ENCODE measurements at regions not wholly inside any gene's neighbourhood (a gene's known extent, or its start where the extent isn't known, plus 50 kb on each side); places are given as distances from the start of the nearest gene placed in this dataset.
"Not testable (repeated sequence)": the region's sequence is repeated elsewhere in the genome, so short reads cannot be mapped to it uniquely, and the experiment has no call there.

GRCh38 chr3:194937144-194937543 lies 251.5 kb downstream of the FAM43A start:
- no peak for FAIRE-seq
- no peak for DNase-seq (ENCODE audit: extremely low spot score, insufficient read length, low read depth)

- FAIRE-seq (no peak), DNase-seq (ENCODE audit: extremely low spot score, insufficient read length, low read depth) (no peak)
Observed at GRCh38 chr3:194937882-194938321, 252.2 kb downstream of the FAM43A start.

DNA sequence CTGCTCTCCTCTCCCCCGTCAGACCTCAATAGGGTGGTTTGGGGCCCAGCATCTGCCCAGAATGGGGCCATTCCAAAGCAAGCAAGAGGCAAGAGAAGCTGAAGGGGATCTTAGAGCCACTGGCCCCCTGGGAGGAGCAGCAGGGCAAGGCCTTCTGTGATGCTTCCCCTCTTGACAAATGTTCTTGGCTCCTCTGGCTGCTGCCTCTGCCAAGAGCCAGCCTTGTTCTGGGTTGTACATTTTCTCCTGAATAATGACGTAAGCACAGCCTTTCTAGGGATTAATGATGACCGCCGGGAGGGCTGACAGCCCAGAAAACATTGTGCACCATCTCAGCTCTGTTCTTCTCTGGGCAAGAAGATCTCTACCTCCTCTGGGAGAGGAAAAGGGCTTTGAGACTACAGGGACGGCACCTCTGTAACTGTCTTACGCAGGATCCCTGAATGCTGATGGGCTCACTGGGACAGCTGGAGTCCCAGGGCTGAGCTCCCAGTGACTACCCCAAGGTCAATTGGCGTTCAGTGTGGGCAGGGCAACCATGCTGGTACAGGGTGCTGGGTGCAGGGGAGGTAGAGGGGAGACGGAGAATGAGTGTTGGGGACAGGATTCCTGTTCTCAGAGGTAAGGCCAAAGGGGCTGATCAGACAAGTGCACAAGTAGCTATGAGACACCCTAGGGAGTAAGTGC lies 253.3 kb downstream of the FAM43A start:
- no peak for DNase-seq (ENCODE audit: extremely low spot score, insufficient read length, low read depth)
- FAIRE-seq: no peak

DNA sequence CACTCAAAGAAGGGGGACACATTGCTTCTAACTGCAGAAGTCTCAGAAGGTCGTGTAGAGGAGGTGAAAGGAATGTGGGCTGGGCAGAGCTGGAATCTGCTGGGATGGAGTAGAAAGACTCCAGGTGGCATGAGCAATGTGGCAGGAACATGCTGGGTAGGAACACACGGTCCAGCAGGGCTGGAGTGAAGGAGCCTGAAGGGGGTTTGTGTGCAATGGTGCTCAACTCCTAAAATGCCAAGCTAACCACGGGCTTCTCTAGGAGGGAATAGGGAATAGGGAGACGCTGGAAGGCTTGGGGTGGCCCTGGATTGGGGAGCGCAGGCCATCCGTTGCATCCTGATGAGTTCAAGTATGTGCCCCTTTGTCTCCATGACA lies 253.8 kb downstream of the FAM43A start:
- no peak for FAIRE-seq
- DNase-seq (ENCODE audit: extremely low spot score, insufficient read length, low read depth): no peak

DNA sequence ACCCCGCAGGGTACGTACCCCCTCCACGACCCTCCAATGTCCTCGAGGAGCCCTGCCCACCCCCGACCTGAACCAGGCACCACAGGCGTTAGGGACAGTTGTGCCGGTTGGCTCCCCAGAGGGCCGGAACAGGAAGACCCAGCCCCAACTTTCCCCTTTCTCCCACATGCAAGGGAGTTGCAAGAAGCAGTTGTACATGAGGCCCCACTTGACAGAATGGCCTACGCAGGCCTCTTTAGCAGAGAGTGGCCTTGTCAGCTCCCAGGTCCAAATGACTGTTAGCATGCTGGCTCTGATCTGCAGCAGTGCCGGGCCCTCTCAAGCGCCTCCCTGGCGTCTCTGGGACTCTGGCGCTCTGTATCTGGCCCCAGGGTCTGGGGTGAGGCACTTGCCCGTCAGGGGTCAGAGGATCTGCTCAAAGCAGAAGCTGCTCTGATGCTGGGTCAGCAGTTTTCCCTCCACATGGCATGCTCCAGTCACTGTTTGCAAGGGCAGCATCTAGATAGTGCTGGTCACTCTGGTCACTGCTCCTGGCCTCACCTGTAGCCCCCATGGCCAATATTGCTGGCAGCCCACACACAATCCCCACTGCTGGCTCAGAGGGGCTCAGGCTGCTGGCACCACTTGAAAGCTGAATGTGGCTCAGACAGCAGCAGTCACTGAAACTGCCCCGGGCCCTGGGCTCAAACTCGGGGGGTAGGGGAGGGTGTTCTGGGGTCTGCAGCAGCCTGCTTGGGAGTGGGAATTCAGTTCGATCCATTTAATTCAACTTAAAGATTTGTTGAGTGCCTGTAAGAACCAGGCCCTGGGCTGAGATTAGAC lies 254.5 kb downstream of the FAM43A start:
- FAIRE-seq (no peak), DNase-seq (ENCODE audit: extremely low spot score, insufficient read length, low read depth) (no peak)

GRCh38 chr3:194941360-194941955 lies 255.8 kb downstream of the FAM43A start:
- DNase-seq (ENCODE audit: extremely low spot score, insufficient read length, low read depth): no peak
- no peak for FAIRE-seq

GRCh38 chr3:194941956-194942511 lies 256.4 kb downstream of the FAM43A start:
- no peak for FAIRE-seq
- DNase-seq (ENCODE audit: extremely low spot score, insufficient read length, low read depth): no peak

DNA sequence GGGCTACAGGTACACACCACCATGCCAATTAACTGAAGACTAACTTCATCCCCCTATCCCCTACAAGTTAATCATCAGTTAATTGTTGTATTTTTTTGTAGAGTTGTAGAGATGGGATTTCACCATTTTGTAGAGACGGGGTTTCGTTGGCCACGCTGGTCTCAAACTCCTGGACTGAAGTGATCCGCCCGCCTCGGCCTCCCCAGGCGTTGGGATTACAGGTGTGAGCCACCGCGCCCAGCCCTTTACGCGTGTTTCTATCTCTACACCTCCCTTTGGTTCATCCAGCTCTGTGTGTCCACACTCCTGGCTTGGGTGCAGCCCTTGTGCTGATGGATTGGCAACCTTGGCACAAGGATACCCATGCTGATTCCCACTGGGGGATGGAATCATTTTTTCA lies 258.8 kb downstream of the FAM43A start:
- FAIRE-seq (no peak), DNase-seq (ENCODE audit: extremely low spot score, insufficient read length, low read depth) (no peak)

GRCh38 chr3:194945508-194945907 lies 259.8 kb downstream of the FAM43A start:
- DNase-seq (ENCODE audit: extremely low spot score, insufficient read length, low read depth) (no peak), FAIRE-seq (no peak)

DNA sequence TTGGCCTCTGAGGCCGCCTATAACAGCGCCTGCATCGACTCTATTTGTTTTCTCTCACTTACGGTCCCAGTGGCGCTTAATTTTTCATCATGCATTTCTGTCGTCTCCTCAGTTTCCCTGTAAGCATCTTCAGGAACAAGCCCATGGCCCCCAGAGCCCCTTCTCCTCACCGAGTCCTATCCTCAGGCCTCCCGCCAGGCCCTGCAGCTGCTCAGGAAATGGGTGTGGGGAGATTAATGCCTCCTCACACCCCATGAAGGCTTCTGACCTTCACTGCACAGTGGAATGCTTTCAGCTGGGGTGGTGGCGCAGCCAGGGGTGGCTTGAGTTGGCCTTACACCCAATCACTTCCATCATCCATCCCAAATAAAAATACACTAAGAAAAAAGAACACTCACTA lies 260.4 kb downstream of the FAM43A start:
- FAIRE-seq (no peak), DNase-seq (ENCODE audit: extremely low spot score, insufficient read length, low read depth) (no peak)

DNA sequence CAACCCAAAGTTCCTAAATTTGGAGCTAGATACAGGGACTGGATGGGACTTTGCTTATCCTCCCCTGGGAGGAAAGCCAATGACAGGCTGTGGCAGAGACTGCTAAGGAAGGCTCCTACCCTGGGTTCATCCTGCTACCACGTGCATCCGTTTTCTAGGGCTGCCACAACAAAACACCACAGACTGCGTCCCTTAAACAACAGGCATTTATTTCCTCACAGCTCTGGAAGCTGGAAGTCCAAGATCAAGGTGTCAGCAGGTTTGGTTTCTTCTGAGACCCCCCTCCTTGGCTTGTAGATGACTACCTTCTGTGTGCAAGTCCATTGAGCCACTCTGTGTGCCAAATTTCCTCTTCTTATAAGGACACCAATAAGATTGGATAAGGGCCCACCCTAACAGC lies 263.9 kb downstream of the FAM43A start:
- no peak for FAIRE-seq
- DNase-seq (ENCODE audit: extremely low spot score, insufficient read length, low read depth): no peak

GRCh38 chr3:194950906-194951628 lies 265.4 kb downstream of the FAM43A start:
- FAIRE-seq: no peak
- DNase-seq (ENCODE audit: extremely low spot score, insufficient read length, low read depth): no peak

DNA sequence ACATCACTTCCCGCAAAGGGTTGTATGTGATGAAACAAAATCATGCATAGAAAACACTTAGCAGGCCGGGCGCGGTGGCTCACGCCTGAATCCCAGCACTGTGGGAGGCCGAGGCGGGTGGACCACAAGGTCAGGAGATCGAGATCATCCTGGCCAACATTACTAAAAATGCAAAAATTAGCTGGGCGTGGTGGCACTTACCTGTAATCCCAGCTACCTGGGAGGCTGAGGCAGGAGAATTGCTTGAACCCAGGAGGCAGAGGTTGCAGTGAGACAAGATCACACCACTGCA lies 265.9 kb downstream of the FAM43A start:
- FAIRE-seq; DNase-seq (ENCODE audit: extremely low spot score, insufficient read length, low read depth): not testable (repeated sequence)

DNA sequence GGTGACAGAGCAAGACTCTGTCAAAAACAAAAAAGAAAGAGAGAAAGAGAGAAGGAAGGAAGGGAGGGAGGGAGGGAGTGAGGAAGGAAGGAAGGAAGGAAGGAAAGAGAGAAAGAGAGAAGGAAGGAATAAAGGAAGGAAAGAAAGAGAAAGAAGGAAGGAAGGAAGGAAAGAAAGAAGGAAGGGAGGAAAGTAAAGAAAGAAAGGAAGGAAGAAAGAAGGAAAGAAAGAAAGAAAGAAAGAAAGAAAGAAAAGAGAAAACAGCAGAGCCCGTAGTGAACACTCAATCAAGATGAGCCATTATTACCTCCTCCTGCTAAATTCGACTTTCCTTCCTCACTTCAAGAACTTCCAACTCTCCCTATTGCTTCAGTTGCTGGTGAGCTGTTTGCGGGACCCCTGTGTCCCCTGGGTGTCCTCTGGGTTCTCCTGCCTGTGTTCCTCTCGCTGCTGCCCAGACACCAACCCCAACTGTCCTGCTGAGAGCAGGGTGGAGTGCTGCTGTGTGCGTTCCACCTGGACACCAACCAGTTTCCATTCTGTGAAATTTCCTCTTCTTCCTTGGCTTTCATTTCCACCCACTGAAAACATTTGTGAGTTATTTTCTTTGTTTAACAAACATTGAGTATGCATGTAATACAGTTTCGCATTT lies 266.4 kb downstream of the FAM43A start:
- FAIRE-seq: no peak
- no peak for DNase-seq (ENCODE audit: extremely low spot score, insufficient read length, low read depth)

GRCh38 chr3:194952841-194953241 lies 267.2 kb downstream of the FAM43A start:
- DNase-seq (ENCODE audit: extremely low spot score, insufficient read length, low read depth) (no peak), FAIRE-seq (no peak)

- FAIRE-seq (no peak), DNase-seq (ENCODE audit: extremely low spot score, insufficient read length, low read depth) (no peak)
Observed at GRCh38 chr3:194953291-194953690, 267.6 kb downstream of the FAM43A start.

DNA sequence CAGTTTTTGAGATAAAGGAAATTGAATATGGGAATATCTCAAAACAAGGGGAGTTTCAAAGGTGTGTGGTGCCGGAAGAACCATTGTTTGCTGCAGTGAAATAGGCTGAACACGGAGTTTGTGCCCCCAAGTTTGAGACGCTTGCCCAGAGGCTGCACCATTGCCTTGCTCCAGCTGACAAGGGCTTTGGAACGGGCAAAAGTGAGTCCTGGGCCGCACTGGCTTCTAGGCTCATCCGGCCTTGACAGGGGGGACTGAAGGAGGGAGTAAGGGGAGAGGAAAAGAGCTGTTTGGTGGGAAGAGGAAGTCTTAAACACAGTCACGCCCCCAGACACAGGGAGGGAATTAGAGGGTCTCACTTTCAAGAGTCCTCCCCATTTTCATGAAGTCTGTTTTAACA lies 269.9 kb downstream of the FAM43A start:
- FAIRE-seq (no peak), DNase-seq (ENCODE audit: extremely low spot score, insufficient read length, low read depth) (no peak)

DNA sequence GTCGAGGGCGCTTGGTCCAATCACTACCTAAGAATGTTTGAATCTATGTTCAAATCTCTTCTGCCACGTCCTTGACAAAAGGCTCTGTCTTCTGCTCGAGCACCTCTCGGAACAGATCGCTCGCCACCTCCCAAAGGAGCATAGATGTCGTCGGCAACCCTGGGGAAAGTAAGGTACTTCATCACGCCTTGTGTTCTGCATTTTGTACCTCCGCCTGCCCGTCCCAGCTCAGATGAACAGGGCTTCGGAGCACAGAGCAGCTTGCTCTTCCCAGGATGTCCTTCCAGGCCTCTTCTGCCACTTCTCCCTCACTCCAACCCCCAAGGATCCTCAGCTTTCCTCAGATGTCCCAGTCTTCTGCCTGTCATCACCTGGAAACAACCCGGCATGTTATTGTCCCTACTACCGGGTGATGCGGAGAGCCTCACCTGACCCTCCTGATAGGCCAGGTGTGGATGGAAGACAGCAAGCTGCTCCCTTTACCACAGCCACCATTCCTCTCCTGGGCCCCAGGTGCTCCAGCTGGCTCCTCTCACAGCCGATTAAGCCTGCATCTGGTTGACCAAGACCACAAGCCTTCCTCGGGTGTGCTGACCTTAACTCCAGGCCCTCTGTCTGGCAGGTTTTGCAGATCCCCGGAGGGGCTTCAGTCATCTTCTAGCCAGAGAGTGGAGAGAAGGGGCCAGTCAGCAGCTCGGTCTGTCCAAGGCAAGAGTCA lies 270.5 kb downstream of the FAM43A start:
- DNase-seq (ENCODE audit: extremely low spot score, insufficient read length, low read depth): no peak
- FAIRE-seq: no peak

DNA sequence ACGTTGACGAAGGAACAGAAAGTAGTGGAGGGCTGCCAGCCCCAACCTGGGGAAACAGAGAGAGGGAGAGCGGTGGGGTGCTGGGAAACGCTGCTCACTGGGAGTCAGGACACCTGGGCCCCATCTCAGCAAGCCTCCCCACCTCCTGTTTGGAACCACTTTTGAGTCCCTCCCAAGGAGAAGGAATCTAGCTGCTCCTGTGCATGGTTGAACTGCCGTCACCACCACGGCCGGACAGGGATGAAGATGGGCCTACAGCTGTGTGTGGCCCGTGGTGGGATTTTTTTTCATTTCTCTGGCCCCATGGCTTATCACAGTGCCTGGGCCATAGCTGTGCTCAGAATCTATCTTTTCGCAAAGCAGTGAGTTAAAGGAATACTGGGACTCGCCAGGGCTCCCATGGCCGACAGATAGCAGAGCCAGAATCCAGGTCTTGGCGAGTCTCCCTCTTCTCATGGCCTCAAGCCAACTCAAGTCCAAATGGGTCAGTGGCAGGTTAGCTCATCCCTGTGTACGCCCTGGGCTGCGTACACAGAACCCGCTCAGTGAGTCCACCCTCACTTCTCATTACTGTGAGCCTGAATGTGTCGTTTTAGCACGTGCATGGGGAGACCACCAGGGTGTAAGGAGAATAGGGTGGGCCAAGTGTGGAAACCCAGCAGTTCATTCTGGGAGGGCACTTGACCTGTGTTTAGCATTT lies 271.2 kb downstream of the FAM43A start:
- DNase-seq (ENCODE audit: extremely low spot score, insufficient read length, low read depth) (no peak), FAIRE-seq (no peak)

Data from GM18507 (cell line).